Keratinocyte (primary cell): ENCODE measurements at regions not wholly inside any gene's neighbourhood (a gene's known extent, or its start where the extent isn't known, plus 50 kb on each side); places are given as distances from the start of the nearest gene placed in this dataset.
A peak's percentile ranks its signal among the peaks of the same experiment; 100 is the strongest.

Experiments used
- DNase-seq: peaks from one replicate; pipeline ENCODE4 v3.0.0-alpha.2; 2011; ENCODE audit warnings: low read depth, missing footprints, low spot score
- FAIRE-seq: peaks from 2 replicates; lab custom pipeline; 2011; peaks lifted over from hg19 to GRCh38; lab: Jason Lieb, UNC
- H2AFZ ChIP-seq: 2 replicates; pipeline ENCODE4 v1.6.0; 2012; ENCODE audit warnings: low read length, control low read depth, inconsistent platforms; ENCODE audit not compliant: control insufficient read depth
- H3K27ac ChIP-seq: 2 replicates; pipeline ENCODE4 v1.5.1; 2011; ENCODE audit warnings: low read length; ENCODE audit not compliant: control insufficient read depth, insufficient read depth
- H3K27me3 ChIP-seq: 3 replicates; pipeline ENCODE4 v1.6.0; 2011; ENCODE audit warnings: low read length; ENCODE audit not compliant: control insufficient read depth, insufficient read depth; ENCODE audit errors: extremely low read depth
- H3K36me3 ChIP-seq, 2 experiments: 2 replicates in 1 of 2; 3 replicates in 1 of 2; pipeline ENCODE4 v1.5.1; 2011; ENCODE audit warnings: low read length in 2 of 2, mild to moderate bottlenecking in 1 of 2; ENCODE audit not compliant: control insufficient read depth in 2 of 2, insufficient read depth in 2 of 2; ENCODE audit errors: extremely low read depth in 1 of 2
- H3K4me1 ChIP-seq: 3 replicates; pipeline ENCODE4 v1.5.1; 2011; ENCODE audit warnings: low read length; ENCODE audit not compliant: control insufficient read depth, insufficient read depth; ENCODE audit errors: extremely low read depth
- H3K4me2 ChIP-seq: 3 replicates; pipeline ENCODE4 v1.6.0; 2011; ENCODE audit warnings: low read depth, low read length; ENCODE audit not compliant: control insufficient read depth, insufficient read depth; ENCODE audit errors: extremely low read depth
- H3K4me3 ChIP-seq, 3 experiments: fragments of 200-600 bp in 1 of 3; sonication (generic) in 1 of 3; 2 replicates in 2 of 3; 3 replicates in 1 of 3; pipeline ENCODE4 v1.5.1; 2011 to 2016; ENCODE audit warnings: low read length in 3 of 3, mild to moderate bottlenecking in 3 of 3, control low read depth in 2 of 3, inconsistent platforms in 1 of 3, low read depth in 1 of 3, mixed read lengths in 1 of 3, mixed run types in 1 of 3, moderate library complexity in 1 of 3; ENCODE audit not compliant: control insufficient read depth in 2 of 3, insufficient read depth in 2 of 3; ENCODE audit errors: extremely low read depth in 1 of 3
- H3K79me2 ChIP-seq: 2 replicates; pipeline ENCODE4 v1.6.0; 2012; ENCODE audit warnings: low read length; ENCODE audit not compliant: control insufficient read depth, insufficient read depth
- H3K9ac ChIP-seq: 3 replicates; pipeline ENCODE4 v1.6.0; 2011; ENCODE audit warnings: low read length; ENCODE audit not compliant: control insufficient read depth, insufficient read depth; ENCODE audit errors: extremely low read depth
- H3K9me1 ChIP-seq: 3 replicates; pipeline ENCODE4 v1.6.0; 2011; ENCODE audit warnings: low read length; ENCODE audit not compliant: control insufficient read depth, insufficient read depth; ENCODE audit errors: extremely low read depth
- H3K9me3 ChIP-seq: 2 replicates; pipeline ENCODE4 v1.5.1; 2012; ENCODE audit warnings: low read depth, low read length; ENCODE audit not compliant: control insufficient read depth
- H4K20me1 ChIP-seq: 3 replicates; pipeline ENCODE4 v1.6.0; 2011; ENCODE audit warnings: low read length; ENCODE audit not compliant: control insufficient read depth, insufficient read depth; ENCODE audit errors: extremely low read depth
- EZH2 ChIP-seq: IDR thresholded peaks from one replicate; pipeline ENCODE4 v1.6.1; 2012; ENCODE audit warnings: inconsistent platforms, mild to moderate bottlenecking, low read length, moderate library complexity
- dilution Hi-C: fragments of 300-500 bp; cut with MboI; formaldehyde crosslinking; loops from one replicate; pipeline ENCODE4 v1.7.0; 2020; ENCODE audit warnings: low sequenced_read_pairs; ENCODE audit not compliant: extremely low pct_ligation_motif_present
- TF ChIP-seq, protein P1 (sequence below), 3 experiments: IDR thresholded peaks in 1 of 3; conservative IDR thresholded peaks in 1 of 3; optimal IDR thresholded peaks in 1 of 3; 2 replicates in 2 of 3; 3 replicates in 1 of 3; pipeline versions ENCODE3 to v1.5.1; 2011; ENCODE audit warnings: low read length in 3 of 3, mild to moderate bottlenecking in 3 of 3, moderate library complexity in 2 of 3, control low read depth in 1 of 3, inconsistent platforms in 1 of 3; ENCODE audit not compliant: insufficient read depth in 2 of 3; ENCODE audit errors: extremely low read depth in 1 of 3

DNA sequence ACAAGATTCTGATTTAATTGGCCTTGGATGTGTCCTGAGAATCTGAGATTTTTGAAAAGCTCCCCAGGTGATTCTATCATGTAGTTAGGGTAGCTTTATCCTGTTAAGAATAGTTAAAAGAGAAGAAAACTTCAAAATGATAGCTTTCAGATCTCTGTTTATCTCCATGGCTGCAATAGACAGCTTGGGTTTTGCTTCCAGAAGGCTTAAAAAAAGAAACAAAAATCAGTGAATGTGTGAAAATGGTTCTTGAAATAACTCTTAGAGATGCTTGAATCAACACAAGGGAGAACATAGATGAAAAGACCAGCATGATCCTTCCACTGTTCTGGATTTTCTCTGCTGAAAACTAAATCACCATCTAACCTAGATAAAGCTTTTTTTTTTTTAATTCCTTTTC, 60.8 kb upstream of the TMC3 start:
- TF ChIP-seq, protein P1, sequence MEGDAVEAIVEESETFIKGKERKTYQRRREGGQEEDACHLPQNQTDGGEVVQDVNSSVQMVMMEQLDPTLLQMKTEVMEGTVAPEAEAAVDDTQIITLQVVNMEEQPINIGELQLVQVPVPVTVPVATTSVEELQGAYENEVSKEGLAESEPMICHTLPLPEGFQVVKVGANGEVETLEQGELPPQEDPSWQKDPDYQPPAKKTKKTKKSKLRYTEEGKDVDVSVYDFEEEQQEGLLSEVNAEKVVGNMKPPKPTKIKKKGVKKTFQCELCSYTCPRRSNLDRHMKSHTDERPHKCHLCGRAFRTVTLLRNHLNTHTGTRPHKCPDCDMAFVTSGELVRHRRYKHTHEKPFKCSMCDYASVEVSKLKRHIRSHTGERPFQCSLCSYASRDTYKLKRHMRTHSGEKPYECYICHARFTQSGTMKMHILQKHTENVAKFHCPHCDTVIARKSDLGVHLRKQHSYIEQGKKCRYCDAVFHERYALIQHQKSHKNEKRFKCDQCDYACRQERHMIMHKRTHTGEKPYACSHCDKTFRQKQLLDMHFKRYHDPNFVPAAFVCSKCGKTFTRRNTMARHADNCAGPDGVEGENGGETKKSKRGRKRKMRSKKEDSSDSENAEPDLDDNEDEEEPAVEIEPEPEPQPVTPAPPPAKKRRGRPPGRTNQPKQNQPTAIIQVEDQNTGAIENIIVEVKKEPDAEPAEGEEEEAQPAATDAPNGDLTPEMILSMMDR (optimal IDR thresholded peaks at IDR 0.05 in 1 of 3, IDR thresholded peaks at IDR 0.05 in 1 of 3, conservative IDR thresholded peaks at IDR 0.05 in 1 of 3; ENCODE audit: extremely low read depth in 1 of 3, insufficient read depth in 2 of 3, low read length in 3 of 3) = no peak
- no peak for TF ChIP-seq EZH2
- Histone ChIP-seq H3K27ac (no peak overlapping the region), H4K20me1 (no peaks in the 10 kb centered on the region), H2AFZ (no peak overlapping the region), H3K9me1 (no peaks in the 10 kb centered on the region), H3K4me3 (no peak overlapping the region), H3K4me1 (peaks cover 7% of the 10 kb centered on the region), H3K27me3 (no peaks in the 10 kb centered on the region), H3K9ac (no peak overlapping the region), H3K36me3 (no peaks in the 10 kb centered on the region), H3K9me3 (no peaks in the 10 kb centered on the region), H3K4me2 (no peak overlapping the region), H3K79me2 (no peaks in the 10 kb centered on the region)
- no peak for FAIRE-seq
- no peak for DNase-seq
- dilution Hi-C loops = no loop called here

DNA sequence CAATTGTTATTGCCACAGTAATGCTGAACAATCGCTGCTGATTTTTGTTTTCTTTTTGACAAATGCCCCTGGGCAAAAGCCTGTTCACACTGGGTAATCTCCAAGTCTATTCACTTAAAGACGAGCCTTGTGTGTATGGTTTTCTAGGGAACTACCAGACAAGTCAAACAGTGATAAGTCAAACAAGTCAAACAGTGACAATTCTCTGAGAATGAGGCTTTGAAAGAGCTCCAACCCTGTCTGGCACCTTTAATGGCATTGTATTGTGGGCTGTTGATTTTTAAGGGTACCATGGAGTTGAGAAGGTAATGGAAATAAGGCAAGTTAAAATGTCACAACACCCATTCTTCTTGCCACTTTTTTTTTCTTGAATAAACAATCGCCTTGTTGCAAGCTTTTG, 59.4 kb upstream of the TMC3 start:
- no peak for TF ChIP-seq EZH2
- TF ChIP-seq, protein P1 (optimal IDR thresholded peaks at IDR 0.05 in 1 of 3, IDR thresholded peaks at IDR 0.05 in 1 of 3, conservative IDR thresholded peaks at IDR 0.05 in 1 of 3; ENCODE audit: extremely low read depth in 1 of 3, insufficient read depth in 2 of 3, low read length in 3 of 3) = no peak
- H4K20me1 ChIP-seq = no peaks in the 10 kb centered on the region
- peaks cover 7% of the 10 kb centered on the region for H3K4me1 ChIP-seq
- dilution Hi-C loops = no loop called here
- no peaks in the 10 kb centered on the region for H3K27me3 ChIP-seq
- FAIRE-seq = no peak
- no peak overlapping the region for H3K9ac ChIP-seq
- H3K79me2 ChIP-seq = no peaks in the 10 kb centered on the region
- no peaks in the 10 kb centered on the region for H3K9me1 ChIP-seq
- peak overlapping the region; percentile 15 for H2AFZ ChIP-seq
- no peaks in the 10 kb centered on the region for H3K9me3 ChIP-seq
- no peak overlapping the region for H3K27ac ChIP-seq
- H3K4me2 ChIP-seq = no peak overlapping the region
- no peaks in the 10 kb centered on the region for H3K36me3 ChIP-seq
- DNase-seq = no peak
- no peak overlapping the region for H3K4me3 ChIP-seq
